HEK293T (cell line): ENCODE measurements at regions not wholly inside any gene's neighbourhood (a gene's known extent, or its start where the extent isn't known, plus 50 kb on each side); places are given as distances from the start of the nearest gene placed in this dataset.

Source experiments
- ARNT ChIP-seq: fragments of 450-650 bp; IDR thresholded peaks from 2 replicates; pipeline ENCODE4 v1.6.1; 2017; ENCODE audit warnings: mild to moderate bottlenecking
- BHLHE40 ChIP-seq: fragments of 450-650 bp; IDR thresholded peaks from 2 replicates; pipeline ENCODE4 v1.6.1; 2016; ENCODE audit warnings: mild to moderate bottlenecking, moderate library complexity, borderline replicate concordance
- ELF4 ChIP-seq: fragments of 450-650 bp; IDR thresholded peaks from 2 replicates; pipeline ENCODE4 v1.6.1; 2017; ENCODE audit warnings: antibody characterized with exemption
- FOXK2 ChIP-seq: fragments of 450-650 bp; IDR thresholded peaks from 2 replicates; pipeline ENCODE4 v1.6.1; 2016; ENCODE audit warnings: mild to moderate bottlenecking
- FOXM1 ChIP-seq: fragments of 450-650 bp; IDR thresholded peaks from 2 replicates; pipeline ENCODE4 v1.6.1; 2017; ENCODE audit warnings: mild to moderate bottlenecking, borderline replicate concordance
- HDGF ChIP-seq: fragments of 450-650 bp; IDR thresholded peaks from 2 replicates; pipeline ENCODE4 v1.6.1; 2017; ENCODE audit warnings: antibody characterized with exemption, borderline replicate concordance
- LEF1 ChIP-seq: fragments of 450-650 bp; IDR thresholded peaks from 2 replicates; pipeline ENCODE4 v1.6.1; 2017; ENCODE audit warnings: mild to moderate bottlenecking, borderline replicate concordance
- NFRKB ChIP-seq: fragments of 450-650 bp; IDR thresholded peaks from 2 replicates; pipeline ENCODE4 v1.6.1; 2016; ENCODE audit warnings: mild to moderate bottlenecking, moderate library complexity
- SP1 ChIP-seq: fragments of 450-650 bp; IDR thresholded peaks from 2 replicates; pipeline ENCODE4 v1.6.1; 2017
- SUZ12 ChIP-seq: fragments of 450-650 bp; IDR thresholded peaks from 2 replicates; pipeline ENCODE4 v1.6.1; 2016; ENCODE audit warnings: mild to moderate bottlenecking
- TARDBP ChIP-seq: fragments of 450-650 bp; IDR thresholded peaks from 2 replicates; pipeline ENCODE4 v1.6.1; 2016
- ZNF384 ChIP-seq: fragments of 450-650 bp; IDR thresholded peaks from 2 replicates; pipeline ENCODE4 v1.6.1; 2016

- TF ChIP-seq FOXM1 (no peak), LEF1 (no peak), ZNF384 (no peak), SP1 (no peak), SUZ12 (no peak), TARDBP (no peak), FOXK2 (no peak), NFRKB (no peak), HDGF (no peak), BHLHE40 (no peak), ELF4 (no peak), ARNT (no peak)
These were observed 694.3 kb upstream of the NR5A2 start for GRCh38 chr1:199333180-199333579.
